ENCODE measurements at regions not wholly inside any gene's neighbourhood (a gene's known extent, or its start where the extent isn't known, plus 50 kb on each side); places are given as distances from the start of the nearest gene placed in this dataset.
"Not testable (repeated sequence)": the region's sequence is repeated elsewhere in the genome, so short reads cannot be mapped to it uniquely, and the experiment has no call there.

DNA sequence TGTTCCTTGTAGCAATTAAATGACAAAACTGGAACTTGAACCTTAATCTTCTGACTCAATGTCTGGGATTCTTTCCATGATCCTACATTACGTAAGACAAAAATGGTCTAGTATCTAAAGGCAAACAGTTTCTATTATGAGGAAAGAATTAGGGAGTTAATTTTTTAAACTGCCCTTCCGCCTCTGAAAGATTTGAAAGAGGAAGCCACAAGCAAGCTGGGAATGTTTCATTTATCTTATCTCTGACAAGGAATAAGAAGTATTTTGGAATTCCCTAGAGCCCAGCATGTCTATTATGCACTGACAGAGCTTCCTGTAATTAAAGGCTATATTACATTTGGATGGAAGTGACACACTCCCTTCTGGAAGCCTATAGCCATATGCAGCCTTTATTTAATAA is 558.8 kb upstream of the CDH2 start:
- ATAC-seq, result no peak

DNA sequence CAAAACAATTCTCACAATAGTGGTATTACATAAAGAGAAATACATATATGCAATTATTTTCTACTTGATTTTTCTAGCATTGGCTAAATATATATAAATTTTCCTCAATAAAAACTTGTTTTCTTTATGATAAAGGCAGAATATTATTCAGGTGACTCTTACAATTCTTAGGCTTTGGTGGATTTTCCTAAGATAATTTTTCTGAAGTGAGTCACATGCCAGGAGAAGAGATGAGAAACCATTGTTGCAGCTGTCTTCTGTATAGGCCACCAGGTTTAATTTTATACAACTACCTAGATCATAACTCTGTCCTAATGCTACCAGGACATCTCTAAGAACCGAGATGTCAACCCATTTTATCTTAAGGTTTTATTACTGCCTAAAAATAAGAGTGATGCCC is 552.4 kb upstream of the CDH2 start:
- no peak for DNase-seq
- Histone ChIP-seq H3K9me3 (peaks cover 33% of the 10 kb centered on the region), H3K4me3 (no peak overlapping the region), H3K4me1 (ENCODE audit: low read depth) (no peaks in the 10 kb centered on the region), H3K36me3 (ENCODE audit: low read depth) (no peaks in the 10 kb centered on the region)
- no peak for ATAC-seq
- TF ChIP-seq, protein P1, sequence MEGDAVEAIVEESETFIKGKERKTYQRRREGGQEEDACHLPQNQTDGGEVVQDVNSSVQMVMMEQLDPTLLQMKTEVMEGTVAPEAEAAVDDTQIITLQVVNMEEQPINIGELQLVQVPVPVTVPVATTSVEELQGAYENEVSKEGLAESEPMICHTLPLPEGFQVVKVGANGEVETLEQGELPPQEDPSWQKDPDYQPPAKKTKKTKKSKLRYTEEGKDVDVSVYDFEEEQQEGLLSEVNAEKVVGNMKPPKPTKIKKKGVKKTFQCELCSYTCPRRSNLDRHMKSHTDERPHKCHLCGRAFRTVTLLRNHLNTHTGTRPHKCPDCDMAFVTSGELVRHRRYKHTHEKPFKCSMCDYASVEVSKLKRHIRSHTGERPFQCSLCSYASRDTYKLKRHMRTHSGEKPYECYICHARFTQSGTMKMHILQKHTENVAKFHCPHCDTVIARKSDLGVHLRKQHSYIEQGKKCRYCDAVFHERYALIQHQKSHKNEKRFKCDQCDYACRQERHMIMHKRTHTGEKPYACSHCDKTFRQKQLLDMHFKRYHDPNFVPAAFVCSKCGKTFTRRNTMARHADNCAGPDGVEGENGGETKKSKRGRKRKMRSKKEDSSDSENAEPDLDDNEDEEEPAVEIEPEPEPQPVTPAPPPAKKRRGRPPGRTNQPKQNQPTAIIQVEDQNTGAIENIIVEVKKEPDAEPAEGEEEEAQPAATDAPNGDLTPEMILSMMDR (IDR thresholded peaks at IDR 0.05), result no peak
- intact Hi-C loops (cut with DNase I, micrococcal nuclease), result no loop called here

More for the DNA sequence above, 558.8 kb upstream of the CDH2 start:
- no peak for DNase-seq
- intact Hi-C loops (cut with DNase I, micrococcal nuclease), result no loop called here
- TF ChIP-seq, protein P1 (IDR thresholded peaks at IDR 0.05), result no peak
- Histone ChIP-seq H3K4me1 (ENCODE audit: low read depth) (no peaks in the 10 kb centered on the region), H3K9me3 (peaks cover 17% of the 10 kb centered on the region), H3K4me3 (no peak overlapping the region), H3K36me3 (ENCODE audit: low read depth) (no peaks in the 10 kb centered on the region)

DNA sequence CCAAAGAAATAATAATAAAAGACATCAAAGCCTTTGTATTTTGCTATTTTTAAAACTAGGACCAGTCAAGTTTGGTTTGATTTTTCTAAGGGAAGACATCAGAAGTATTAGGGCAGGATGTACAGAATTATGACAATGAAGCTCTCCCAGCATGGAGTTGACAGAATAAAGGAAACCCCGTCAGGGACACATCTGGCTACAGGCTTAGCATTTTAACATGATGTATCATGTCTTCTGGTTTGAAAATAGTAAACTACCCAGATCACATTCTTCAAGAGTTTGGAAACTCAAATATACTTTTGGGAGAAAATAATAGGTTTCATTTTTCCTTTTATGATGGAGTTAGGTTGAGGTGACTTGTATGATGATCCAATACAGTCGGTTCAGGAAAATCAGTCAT is 552.0 kb upstream of the CDH2 start:
- intact Hi-C loops (cut with DNase I, micrococcal nuclease), result no loop called here
- DNase-seq (no peak), ATAC-seq (no peak)
- TF ChIP-seq, protein P1 (IDR thresholded peaks at IDR 0.05), result no peak
- no peaks in the 10 kb centered on the region for H3K4me1 ChIP-seq (ENCODE audit: low read depth)
- H3K36me3 ChIP-seq (ENCODE audit: low read depth), result no peaks in the 10 kb centered on the region
- no peak overlapping the region for H3K4me3 ChIP-seq
- peaks cover 29% of the 10 kb centered on the region for H3K9me3 ChIP-seq

GRCh38 chr18:28727189-28727588 is 550.3 kb upstream of the CDH2 start:
- intact Hi-C loops (cut with DNase I, micrococcal nuclease); H3K4me1 ChIP-seq (ENCODE audit: low read depth); H3K4me3 ChIP-seq; H3K36me3 ChIP-seq (ENCODE audit: low read depth); DNase-seq; ATAC-seq: not testable (repeated sequence)
- H3K9me3 ChIP-seq, result peaks cover 22% of the 10 kb centered on the region

DNA sequence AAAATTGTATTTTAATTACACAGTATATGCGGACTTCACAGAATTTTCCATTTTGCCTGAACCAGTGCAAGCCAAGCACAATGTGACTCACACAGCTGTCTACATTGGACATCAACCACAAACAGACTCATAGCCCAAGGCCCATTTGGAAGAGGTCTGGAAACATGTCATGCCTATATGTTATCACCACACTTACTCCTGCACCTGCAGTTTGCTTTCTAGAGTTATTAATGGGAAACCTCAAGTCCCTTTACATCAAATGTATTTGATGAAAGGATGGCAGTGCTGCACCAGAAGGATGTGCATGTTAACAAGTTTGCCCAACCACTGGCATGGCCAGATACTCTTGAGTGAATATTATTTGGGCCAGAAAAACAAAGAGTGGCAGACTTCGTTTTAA is 548.9 kb upstream of the CDH2 start:
- ATAC-seq, result no peak
- DNase-seq, result no peak
- intact Hi-C loops (cut with DNase I, micrococcal nuclease), result no loop called here
- peaks cover 21% of the 10 kb centered on the region for H3K9me3 ChIP-seq
- no peak overlapping the region for H3K4me3 ChIP-seq
- no peaks in the 10 kb centered on the region for H3K4me1 ChIP-seq (ENCODE audit: low read depth)
- TF ChIP-seq, protein P1 (IDR thresholded peaks at IDR 0.05), result no peak
- H3K36me3 ChIP-seq (ENCODE audit: low read depth), result no peaks in the 10 kb centered on the region

- ATAC-seq (no peak), DNase-seq (no peak)
- Histone ChIP-seq H3K9me3 (peaks cover 8% of the 10 kb centered on the region), H3K4me3 (no peak overlapping the region), H3K36me3 (ENCODE audit: low read depth) (no peaks in the 10 kb centered on the region), H3K4me1 (ENCODE audit: low read depth) (no peaks in the 10 kb centered on the region)
- intact Hi-C loops (cut with DNase I, micrococcal nuclease), result no loop called here
- TF ChIP-seq, protein P1 (IDR thresholded peaks at IDR 0.05), result no peak
Observed at GRCh38 chr18:28723506-28723905, 546.6 kb upstream of the CDH2 start.

Measured in mucosa of descending colon (tissue), 3 donors.